Fibroblast of lung (primary cell): ENCODE measurements at regions not wholly inside any gene's neighbourhood (a gene's known extent, or its start where the extent isn't known, plus 50 kb on each side); places are given as distances from the start of the nearest gene placed in this dataset.

Source experiments
- DNase-seq, 2 donors: peaks; one replicate each; pipeline versions ENCODE4 v3.0.0 to v3.0.0-alpha.2; 2010; ENCODE audit warnings: low read depth in 2 of 2
- H2AFZ ChIP-seq: 2 replicates; pipeline ENCODE4 v1.5.1; 2012; ENCODE audit warnings: low read length, control low read depth, inconsistent platforms
- H3K27ac ChIP-seq: 2 replicates; pipeline ENCODE4 v1.5.1; 2011; ENCODE audit warnings: low read length, control low read depth; ENCODE audit not compliant: insufficient read depth
- H3K27me3 ChIP-seq: 2 replicates; pipeline ENCODE4 v1.5.1; 2011; ENCODE audit warnings: mild to moderate bottlenecking, low read length; ENCODE audit not compliant: control insufficient read depth, insufficient read depth
- H3K36me3 ChIP-seq: 2 replicates; pipeline ENCODE4 v1.5.1; 2011; ENCODE audit warnings: low read length; ENCODE audit not compliant: control insufficient read depth, insufficient read depth
- H3K4me1 ChIP-seq: 2 replicates; pipeline ENCODE4 v1.5.1; 2011; ENCODE audit warnings: low read length; ENCODE audit not compliant: control insufficient read depth, insufficient read depth; ENCODE audit errors: extremely low read depth
- H3K4me2 ChIP-seq: 2 replicates; pipeline ENCODE4 v1.5.1; 2011; ENCODE audit warnings: low read length, control low read depth; ENCODE audit not compliant: insufficient read depth; ENCODE audit errors: extremely low read depth
- H3K4me3 ChIP-seq, 4 experiments: fragments of 200-600 bp in 1 of 4; sonication (generic) in 1 of 4; replicated peaks in 1 of 4; 2 replicates each; pipeline ENCODE4 v1.5.1; 2011 to 2016; ENCODE audit warnings: low read length in 4 of 4, low read depth in 3 of 4, mild to moderate bottlenecking in 3 of 4, control low read depth in 2 of 4, inconsistent platforms in 1 of 4, mixed read lengths in 1 of 4; ENCODE audit not compliant: insufficient read depth in 1 of 4; ENCODE audit errors: control extremely low read depth in 1 of 4
- H3K79me2 ChIP-seq: 2 replicates; pipeline ENCODE4 v1.5.1; 2012; ENCODE audit warnings: mild to moderate bottlenecking, low read length, inconsistent platforms; ENCODE audit not compliant: control insufficient read depth, insufficient read depth
- H3K9ac ChIP-seq: 2 replicates; pipeline ENCODE4 v1.5.1; 2011; ENCODE audit warnings: mild to moderate bottlenecking, low read length, control low read depth; ENCODE audit not compliant: insufficient read depth
- H3K9me3 ChIP-seq: 2 replicates; pipeline ENCODE4 v1.5.1; 2012; ENCODE audit warnings: low read depth, low read length; ENCODE audit not compliant: control insufficient read depth, insufficient read depth
- H4K20me1 ChIP-seq: 2 replicates; pipeline ENCODE4 v1.5.1; 2011; ENCODE audit warnings: low read length; ENCODE audit not compliant: control insufficient read depth, insufficient read depth; ENCODE audit errors: extremely low read depth
- CTCF ChIP-seq, 2 donors: IDR thresholded peaks in 1 of 2; conservative IDR thresholded peaks in 1 of 2; 1 replicate in 1 of 2; 2 replicates in 1 of 2; pipeline ENCODE4 v1.5.1; 2011 to 2012; ENCODE audit warnings: low read length in 2 of 2, control low read depth in 1 of 2, inconsistent platforms in 1 of 2, low read depth in 1 of 2, mild to moderate bottlenecking in 1 of 2
- EZH2 ChIP-seq: IDR thresholded peaks from 2 replicates; pipeline ENCODE4 v1.5.1; 2012; ENCODE audit warnings: low read length, control low read depth, mild to moderate bottlenecking; ENCODE audit errors: missing control alignments

GRCh38 chr10:63940277-63940922 lies 419.2 kb downstream of the REEP3 start:
- H2AFZ ChIP-seq, result no peak overlapping the region
- no peak overlapping the region for H3K4me3 ChIP-seq
- H3K9me3 ChIP-seq, result no peaks in the 10 kb centered on the region
- no peaks in the 10 kb centered on the region for H3K27me3 ChIP-seq
- no peak overlapping the region for H3K4me2 ChIP-seq
- no peaks in the 10 kb centered on the region for H3K79me2 ChIP-seq
- no peak for TF ChIP-seq CTCF (conservative IDR thresholded peaks at IDR 0.05 in 1 of 2, IDR thresholded peaks at IDR 0.05 in 1 of 2; ENCODE audit: low read depth in 1 of 2, low read length in 2 of 2)
- H3K9ac ChIP-seq, result no peak overlapping the region
- H3K27ac ChIP-seq, result no peak overlapping the region
- H4K20me1 ChIP-seq, result no peaks in the 10 kb centered on the region
- H3K36me3 ChIP-seq, result no peaks in the 10 kb centered on the region
- DNase-seq, result no peak
- no peaks in the 10 kb centered on the region for H3K4me1 ChIP-seq

- no peak for DNase-seq
- no peaks in the 10 kb centered on the region for H3K27me3 ChIP-seq
- H3K4me1 ChIP-seq, result no peaks in the 10 kb centered on the region
- no peak overlapping the region for H3K4me2 ChIP-seq
- no peak overlapping the region for H3K27ac ChIP-seq
- H2AFZ ChIP-seq, result no peak overlapping the region
- H4K20me1 ChIP-seq, result no peaks in the 10 kb centered on the region
- no peaks in the 10 kb centered on the region for H3K9me3 ChIP-seq
- no peak overlapping the region for H3K9ac ChIP-seq
- H3K36me3 ChIP-seq, result no peaks in the 10 kb centered on the region
- H3K4me3 ChIP-seq, result no peak overlapping the region
- TF ChIP-seq CTCF (conservative IDR thresholded peaks at IDR 0.05 in 1 of 2, IDR thresholded peaks at IDR 0.05 in 1 of 2; ENCODE audit: low read depth in 1 of 2, low read length in 2 of 2) (no peak), EZH2 (no peak)
- no peaks in the 10 kb centered on the region for H3K79me2 ChIP-seq
These were observed 443.2 kb downstream of the REEP3 start for GRCh38 chr10:63964406-63964805.

GRCh38 chr10:63965846-63966245 lies 444.6 kb downstream of the REEP3 start:
- Histone ChIP-seq H3K4me1 (no peaks in the 10 kb centered on the region), H3K27ac (no peak overlapping the region), H4K20me1 (no peaks in the 10 kb centered on the region), H3K27me3 (no peaks in the 10 kb centered on the region), H3K9ac (no peak overlapping the region), H3K36me3 (no peaks in the 10 kb centered on the region), H3K4me3 (no peak overlapping the region), H2AFZ (no peak overlapping the region), H3K9me3 (no peaks in the 10 kb centered on the region), H3K4me2 (no peak overlapping the region), H3K79me2 (no peaks in the 10 kb centered on the region)
- no peak for TF ChIP-seq EZH2
- TF ChIP-seq CTCF (conservative IDR thresholded peaks at IDR 0.05 in 1 of 2, IDR thresholded peaks at IDR 0.05 in 1 of 2; ENCODE audit: low read depth in 1 of 2, low read length in 2 of 2), result no peak
- no peak for DNase-seq
